ENCODE measurements at regions not wholly inside any gene's neighbourhood (a gene's known extent, or its start where the extent isn't known, plus 50 kb on each side); places are given as distances from the start of the nearest gene placed in this dataset.

DNA sequence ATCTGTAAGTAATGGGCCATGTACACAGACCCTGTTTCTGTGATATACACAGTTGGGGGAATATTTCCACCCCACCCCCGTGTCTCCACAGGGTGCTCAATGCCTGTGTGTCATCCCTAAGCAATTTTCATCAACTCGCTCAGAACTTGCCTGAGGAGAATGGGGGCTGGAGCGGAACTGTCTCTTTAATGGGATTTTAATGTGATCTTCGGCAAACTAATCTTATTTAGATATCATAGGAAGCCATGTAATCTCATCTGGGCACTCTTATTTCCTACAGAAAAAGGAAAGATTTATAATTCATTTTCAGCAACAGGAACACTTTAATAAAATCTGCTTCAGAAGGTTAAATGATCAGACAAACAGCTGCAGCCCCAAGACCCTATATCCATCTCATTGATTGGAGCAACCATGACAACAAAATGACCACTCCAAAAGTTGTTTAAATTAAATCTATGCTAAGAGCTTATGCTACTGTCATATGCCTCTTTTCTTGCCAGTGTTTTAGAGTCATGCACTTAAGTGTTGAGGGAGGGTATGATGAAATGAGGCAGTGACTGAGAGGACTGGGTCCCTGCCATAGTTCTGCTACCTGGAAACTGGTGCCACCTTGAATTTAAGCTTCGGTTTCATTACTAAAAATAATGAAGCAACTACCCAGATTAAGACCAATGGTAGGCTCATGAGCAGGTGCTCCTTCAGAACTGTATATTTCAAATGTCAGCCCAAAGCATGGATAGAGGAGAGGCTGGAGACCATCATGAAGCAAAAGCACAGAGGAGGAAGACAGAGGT lies 183.1 kb upstream of the DDX18 start:
- H3K27ac ChIP-seq (ENCODE audit: insufficient read depth, low read length) = no peak overlapping the region
- no peak overlapping the region for H3K4me2 ChIP-seq (ENCODE audit: extremely low read depth, insufficient read depth, low read length)

DNA sequence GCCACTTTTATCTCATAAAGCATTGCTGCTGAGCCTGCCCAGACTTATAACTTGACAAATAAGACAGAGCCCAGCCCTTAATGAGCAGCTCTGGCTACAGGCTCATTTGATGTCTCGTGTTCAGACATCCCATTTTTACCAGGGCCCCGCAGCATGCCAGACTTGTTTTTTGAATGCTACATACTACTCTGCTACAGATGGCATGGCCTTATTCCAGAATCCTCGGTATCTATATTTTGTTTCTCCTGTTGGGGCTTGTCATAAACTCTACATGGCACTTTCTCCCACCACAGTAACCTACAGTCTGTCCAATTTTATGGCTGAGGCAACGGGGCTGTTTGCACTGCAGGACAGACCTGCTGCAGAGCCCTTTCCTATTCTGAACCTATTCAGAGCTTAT lies 179.0 kb upstream of the DDX18 start:
- Histone ChIP-seq H4K20me1 (ENCODE audit: control insufficient read depth, extremely low read depth, insufficient read depth, low read length) (no peaks in the 10 kb centered on the region), H3K4me2 (ENCODE audit: extremely low read depth, insufficient read depth, low read length) (no peak overlapping the region), H2AFZ (ENCODE audit: low read length) (no peak overlapping the region), H3K27me3 (ENCODE audit: control insufficient read depth, insufficient read depth, low read length) (no peaks in the 10 kb centered on the region), H3K9me3 (ENCODE audit: control insufficient read depth, insufficient read depth, low read depth, low read length) (no peaks in the 10 kb centered on the region), H3K27ac (ENCODE audit: insufficient read depth, low read length) (no peak overlapping the region), H3K9ac (ENCODE audit: insufficient read depth, low read length) (no peak overlapping the region), H3K36me3 (ENCODE audit: control insufficient read depth, insufficient read depth, low read length) (no peaks in the 10 kb centered on the region), H3K4me1 (ENCODE audit: control insufficient read depth, extremely low read depth, insufficient read depth, low read length) (no peaks in the 10 kb centered on the region), H3K4me3 (replicated peaks in 1 of 4; ENCODE audit: control extremely low read depth in 1 of 4, insufficient read depth in 1 of 4, low read depth in 3 of 4, low read length in 4 of 4) (no peak overlapping the region), H3K79me2 (ENCODE audit: control insufficient read depth, insufficient read depth, low read length) (no peaks in the 10 kb centered on the region)
- DNase-seq (ENCODE audit: low read depth in 2 of 2) = no peak
- no peak for TF ChIP-seq EZH2 (IDR thresholded peaks at IDR 0.05; ENCODE audit: low read length, missing control alignments)
- TF ChIP-seq, protein P1, sequence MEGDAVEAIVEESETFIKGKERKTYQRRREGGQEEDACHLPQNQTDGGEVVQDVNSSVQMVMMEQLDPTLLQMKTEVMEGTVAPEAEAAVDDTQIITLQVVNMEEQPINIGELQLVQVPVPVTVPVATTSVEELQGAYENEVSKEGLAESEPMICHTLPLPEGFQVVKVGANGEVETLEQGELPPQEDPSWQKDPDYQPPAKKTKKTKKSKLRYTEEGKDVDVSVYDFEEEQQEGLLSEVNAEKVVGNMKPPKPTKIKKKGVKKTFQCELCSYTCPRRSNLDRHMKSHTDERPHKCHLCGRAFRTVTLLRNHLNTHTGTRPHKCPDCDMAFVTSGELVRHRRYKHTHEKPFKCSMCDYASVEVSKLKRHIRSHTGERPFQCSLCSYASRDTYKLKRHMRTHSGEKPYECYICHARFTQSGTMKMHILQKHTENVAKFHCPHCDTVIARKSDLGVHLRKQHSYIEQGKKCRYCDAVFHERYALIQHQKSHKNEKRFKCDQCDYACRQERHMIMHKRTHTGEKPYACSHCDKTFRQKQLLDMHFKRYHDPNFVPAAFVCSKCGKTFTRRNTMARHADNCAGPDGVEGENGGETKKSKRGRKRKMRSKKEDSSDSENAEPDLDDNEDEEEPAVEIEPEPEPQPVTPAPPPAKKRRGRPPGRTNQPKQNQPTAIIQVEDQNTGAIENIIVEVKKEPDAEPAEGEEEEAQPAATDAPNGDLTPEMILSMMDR (conservative IDR thresholded peaks at IDR 0.05 in 1 of 2, IDR thresholded peaks at IDR 0.05 in 1 of 2; ENCODE audit: low read depth in 1 of 2, low read length in 2 of 2) = no peak

More for the DNA sequence above, 183.1 kb upstream of the DDX18 start:
- no peak overlapping the region for H2AFZ ChIP-seq (ENCODE audit: low read length)
- H3K9ac ChIP-seq (ENCODE audit: insufficient read depth, low read length) = no peak overlapping the region
- no peaks in the 10 kb centered on the region for H3K27me3 ChIP-seq (ENCODE audit: control insufficient read depth, insufficient read depth, low read length)
- no peaks in the 10 kb centered on the region for H3K36me3 ChIP-seq (ENCODE audit: control insufficient read depth, insufficient read depth, low read length)
- no peak for DNase-seq (ENCODE audit: low read depth in 2 of 2)
- no peaks in the 10 kb centered on the region for H3K9me3 ChIP-seq (ENCODE audit: control insufficient read depth, insufficient read depth, low read depth, low read length)
- no peaks in the 10 kb centered on the region for H3K79me2 ChIP-seq (ENCODE audit: control insufficient read depth, insufficient read depth, low read length)
- TF ChIP-seq, protein P1 (conservative IDR thresholded peaks at IDR 0.05 in 1 of 2, IDR thresholded peaks at IDR 0.05 in 1 of 2; ENCODE audit: low read depth in 1 of 2, low read length in 2 of 2) = no peak
- TF ChIP-seq EZH2 (IDR thresholded peaks at IDR 0.05; ENCODE audit: low read length, missing control alignments) = no peak
- no peak overlapping the region for H3K4me3 ChIP-seq (replicated peaks in 1 of 4; ENCODE audit: control extremely low read depth in 1 of 4, insufficient read depth in 1 of 4, low read depth in 3 of 4, low read length in 4 of 4)
- no peaks in the 10 kb centered on the region for H3K4me1 ChIP-seq (ENCODE audit: control insufficient read depth, extremely low read depth, insufficient read depth, low read length)
- H4K20me1 ChIP-seq (ENCODE audit: control insufficient read depth, extremely low read depth, insufficient read depth, low read length) = no peaks in the 10 kb centered on the region

DNA sequence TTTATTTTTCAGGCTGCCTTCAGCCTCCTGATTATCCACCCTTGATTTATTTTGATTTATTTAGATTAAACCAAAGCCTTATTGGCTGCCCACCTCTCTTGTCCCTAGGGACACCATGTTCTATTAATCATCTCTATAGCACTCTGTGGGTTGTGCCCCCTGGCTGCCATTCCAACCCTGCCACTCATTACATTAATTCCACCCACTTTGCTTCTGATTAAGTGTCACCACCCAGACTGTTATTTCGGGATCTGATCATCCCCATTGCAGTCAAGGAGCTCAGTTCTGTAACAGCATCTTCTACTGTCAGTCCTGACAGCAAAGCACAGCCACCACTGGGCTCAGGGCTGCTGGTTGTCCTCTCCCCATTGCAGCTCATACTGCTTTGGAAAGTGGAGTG lies 175.1 kb upstream of the DDX18 start:
- TF ChIP-seq EZH2 (IDR thresholded peaks at IDR 0.05; ENCODE audit: low read length, missing control alignments) = no peak
- TF ChIP-seq, protein P1 (conservative IDR thresholded peaks at IDR 0.05 in 1 of 2, IDR thresholded peaks at IDR 0.05 in 1 of 2; ENCODE audit: low read depth in 1 of 2, low read length in 2 of 2) = no peak
- no peak overlapping the region for H3K9ac ChIP-seq (ENCODE audit: insufficient read depth, low read length)
- H3K36me3 ChIP-seq (ENCODE audit: control insufficient read depth, insufficient read depth, low read length) = no peaks in the 10 kb centered on the region
- H3K4me1 ChIP-seq (ENCODE audit: control insufficient read depth, extremely low read depth, insufficient read depth, low read length) = no peaks in the 10 kb centered on the region
- no peak overlapping the region for H3K27ac ChIP-seq (ENCODE audit: insufficient read depth, low read length)
- H3K79me2 ChIP-seq (ENCODE audit: control insufficient read depth, insufficient read depth, low read length) = no peaks in the 10 kb centered on the region
- no peak overlapping the region for H3K4me2 ChIP-seq (ENCODE audit: extremely low read depth, insufficient read depth, low read length)
- no peak for DNase-seq (ENCODE audit: low read depth in 2 of 2)
- no peaks in the 10 kb centered on the region for H3K9me3 ChIP-seq (ENCODE audit: control insufficient read depth, insufficient read depth, low read depth, low read length)
- H3K4me3 ChIP-seq (replicated peaks in 1 of 4; ENCODE audit: control extremely low read depth in 1 of 4, insufficient read depth in 1 of 4, low read depth in 3 of 4, low read length in 4 of 4) = no peak overlapping the region
- no peak overlapping the region for H2AFZ ChIP-seq (ENCODE audit: low read length)
- H4K20me1 ChIP-seq (ENCODE audit: control insufficient read depth, extremely low read depth, insufficient read depth, low read length) = no peaks in the 10 kb centered on the region
- H3K27me3 ChIP-seq (ENCODE audit: control insufficient read depth, insufficient read depth, low read length) = no peaks in the 10 kb centered on the region

Measured in fibroblast of lung (primary cell).